Left kidney (tissue), 1 donor: ENCODE measurements at regions not wholly inside any gene's neighbourhood (a gene's known extent, or its start where the extent isn't known, plus 50 kb on each side); places are given as distances from the start of the nearest gene placed in this dataset.

Experiments
- DNase-seq: peaks from one replicate; pipeline ENCODE4 v3.0.0-alpha.2; 2013

GRCh38 chr12:65630555-65630954 is 193.7 kb upstream of the HMGA2 start:
- DNase-seq, result no peak

GRCh38 chr12:65631621-65632111 is 192.6 kb upstream of the HMGA2 start:
- no peak for DNase-seq

GRCh38 chr12:65632131-65632855 is 192.0 kb upstream of the HMGA2 start:
- DNase-seq, result no peak

GRCh38 chr12:65634061-65634460 is 190.2 kb upstream of the HMGA2 start:
- no peak for DNase-seq

- no peak for DNase-seq
Observed at GRCh38 chr12:65634626-65635331, 189.5 kb upstream of the HMGA2 start.

- no peak for DNase-seq
Observed at GRCh38 chr12:65636436-65636835, 187.8 kb upstream of the HMGA2 start.

GRCh38 chr12:65637150-65637549 is 187.1 kb upstream of the HMGA2 start:
- DNase-seq, result no peak

- DNase-seq, result no peak
Observed at GRCh38 chr12:65637774-65638173, 186.5 kb upstream of the HMGA2 start.

GRCh38 chr12:65638324-65638723 is 186.0 kb upstream of the HMGA2 start:
- no peak for DNase-seq

- no peak for DNase-seq
Observed at GRCh38 chr12:65640489-65640901, 183.8 kb upstream of the HMGA2 start.

GRCh38 chr12:65642061-65642661 is 182.1 kb upstream of the HMGA2 start:
- no peak for DNase-seq

- DNase-seq, result no peak
Observed at GRCh38 chr12:65643171-65643570, 181.1 kb upstream of the HMGA2 start.

- DNase-seq, result no peak
Observed at GRCh38 chr12:65643595-65644386, 180.5 kb upstream of the HMGA2 start.

- no peak for DNase-seq
Observed at GRCh38 chr12:65646127-65646643, 178.1 kb upstream of the HMGA2 start.

- DNase-seq, result no peak
Observed at GRCh38 chr12:65647074-65647473, 177.2 kb upstream of the HMGA2 start.

GRCh38 chr12:65648461-65648860 is 175.8 kb upstream of the HMGA2 start:
- no peak for DNase-seq

- DNase-seq, result no peak
Observed at GRCh38 chr12:65649126-65649525, 175.2 kb upstream of the HMGA2 start.

GRCh38 chr12:65651060-65651459 is 173.2 kb upstream of the HMGA2 start:
- no peak for DNase-seq

- DNase-seq, result no peak
Observed at GRCh38 chr12:65653321-65653720, 171.0 kb upstream of the HMGA2 start.

GRCh38 chr12:65653946-65654629 is 170.2 kb upstream of the HMGA2 start:
- no peak for DNase-seq

GRCh38 chr12:65655074-65655493 is 169.2 kb upstream of the HMGA2 start:
- DNase-seq, result no peak
